ENCODE measurements at regions not wholly inside any gene's neighbourhood (a gene's known extent, or its start where the extent isn't known, plus 50 kb on each side); places are given as distances from the start of the nearest gene placed in this dataset.

GRCh38 chr2:226638576-226638975, 161.0 kb downstream of the IRS1 start:
- no peaks in the 10 kb centered on the region for H3K36me3 ChIP-seq (replicated peaks in 1 of 2; ENCODE audit: control insufficient read depth in 1 of 2, insufficient read depth in 2 of 2, low read length in 2 of 2)
- no peak overlapping the region for H3K27ac ChIP-seq (ENCODE audit: extremely low read length, insufficient read depth, low read length)
- no peaks in the 10 kb centered on the region for H3K27me3 ChIP-seq (ENCODE audit: control insufficient read depth in 1 of 2, insufficient read depth in 2 of 2, low read length in 2 of 2)
- ChIA-PET CTCF (ENCODE audit: low intra/inter-chr PET ratio, low total read pairs) (no interaction called here), POLR2A (no interaction called here)
- TF ChIP-seq ISL2 (CRISPR knock-in tag; IDR thresholded peaks at IDR 0.05) (no peak), ZNF230 (CRISPR knock-in tag; IDR thresholded peaks at IDR 0.05) (no peak), ZNF331 (CRISPR knock-in tag; IDR thresholded peaks at IDR 0.05) (no peak), ZFP91 (CRISPR knock-in tag; IDR thresholded peaks at IDR 0.05; ENCODE audit: borderline replicate concordance) (no peak), ZNF530 (CRISPR knock-in tag; IDR thresholded peaks at IDR 0.05; ENCODE audit: low read depth) (no peak), ZNF264 (CRISPR knock-in tag; IDR thresholded peaks at IDR 0.05) (no peak), ZNF207 (IDR thresholded peaks at IDR 0.05; ENCODE audit: borderline replicate concordance) (no peak), GPBP1L1 (CRISPR knock-in tag; IDR thresholded peaks at IDR 0.05) (no peak), ZNF839 (CRISPR knock-in tag; IDR thresholded peaks at IDR 0.05; ENCODE audit: borderline replicate concordance) (no peak), MAZ (IDR thresholded peaks at IDR 0.05; ENCODE audit: borderline replicate concordance, low read depth, low read length) (no peak), MAZ (CRISPR knock-in tag; IDR thresholded peaks at IDR 0.05; ENCODE audit: low read depth) (no peak), ZNF589 (CRISPR knock-in tag; conservative IDR thresholded peaks at IDR 0.05) (no peak), CENPT (CRISPR knock-in tag; IDR thresholded peaks at IDR 0.05; ENCODE audit: low read depth) (no peak), ZFP82 (CRISPR knock-in tag; IDR thresholded peaks at IDR 0.05; ENCODE audit: borderline replicate concordance) (no peak), CHCHD3 (CRISPR knock-in tag; IDR thresholded peaks at IDR 0.05) (no peak), ZNF296 (CRISPR knock-in tag; conservative IDR thresholded peaks at IDR 0.05) (no peak), PHB2 (IDR thresholded peaks at IDR 0.05; ENCODE audit: partially characterized antibody) (no peak), SP4 (CRISPR knock-in tag; IDR thresholded peaks at IDR 0.05) (no peak), SOX6 (IDR thresholded peaks at IDR 0.05) (no peak), SOX6 (CRISPR knock-in tag; IDR thresholded peaks at IDR 0.05) (no peak)
- DNase-seq (ENCODE audit: low spot score) (no peak), ATAC-seq (no peak), FAIRE-seq (no peak)
- no peak overlapping the region for H3K9ac ChIP-seq (ENCODE audit: insufficient read depth, low read depth, low read length)
- H3K4me1 ChIP-seq (ENCODE audit: insufficient read depth, low read length), result no peaks in the 10 kb centered on the region
- no peak overlapping the region for H2AFZ ChIP-seq (ENCODE audit: low read length)
- 77% methylated on average over 6 of the region's 9 CpGs for WGBS (ENCODE audit: low lambda C conversion rate)
- in situ Hi-C loops (cut with HindIII; ENCODE audit: extremely low pct_ligation_motif_present, low pct_unique_long_range_greater_than_20kb) (no loop called here), intact Hi-C loops (cut with micrococcal nuclease; ENCODE audit: unreplicated experiment) (no loop called here)
- H3K4me2 ChIP-seq (ENCODE audit: low read depth, low read length), result no peak overlapping the region
- H3K4me3 ChIP-seq (replicated peaks in 1 of 3; ENCODE audit: insufficient read depth in 1 of 3, low read depth in 2 of 3, low read length in 3 of 3), result no peak overlapping the region
- H3K9me3 ChIP-seq (ENCODE audit: low read length), result peaks cover 18% of the 10 kb centered on the region
- no peaks in the 10 kb centered on the region for H4K20me1 ChIP-seq (ENCODE audit: insufficient read depth, low read length)
- H3K79me2 ChIP-seq (ENCODE audit: insufficient read depth, low read length), result no peaks in the 10 kb centered on the region
- BruUV-seq (replicated peaks), result no TSS peak
